ENCODE measurements at regions not wholly inside any gene's neighbourhood (a gene's known extent, or its start where the extent isn't known, plus 50 kb on each side); places are given as distances from the start of the nearest gene placed in this dataset.

GRCh38 chr7:35366167-35367155, 112.6 kb upstream of the TBX20 start:
- TF ChIP-seq, protein P1, sequence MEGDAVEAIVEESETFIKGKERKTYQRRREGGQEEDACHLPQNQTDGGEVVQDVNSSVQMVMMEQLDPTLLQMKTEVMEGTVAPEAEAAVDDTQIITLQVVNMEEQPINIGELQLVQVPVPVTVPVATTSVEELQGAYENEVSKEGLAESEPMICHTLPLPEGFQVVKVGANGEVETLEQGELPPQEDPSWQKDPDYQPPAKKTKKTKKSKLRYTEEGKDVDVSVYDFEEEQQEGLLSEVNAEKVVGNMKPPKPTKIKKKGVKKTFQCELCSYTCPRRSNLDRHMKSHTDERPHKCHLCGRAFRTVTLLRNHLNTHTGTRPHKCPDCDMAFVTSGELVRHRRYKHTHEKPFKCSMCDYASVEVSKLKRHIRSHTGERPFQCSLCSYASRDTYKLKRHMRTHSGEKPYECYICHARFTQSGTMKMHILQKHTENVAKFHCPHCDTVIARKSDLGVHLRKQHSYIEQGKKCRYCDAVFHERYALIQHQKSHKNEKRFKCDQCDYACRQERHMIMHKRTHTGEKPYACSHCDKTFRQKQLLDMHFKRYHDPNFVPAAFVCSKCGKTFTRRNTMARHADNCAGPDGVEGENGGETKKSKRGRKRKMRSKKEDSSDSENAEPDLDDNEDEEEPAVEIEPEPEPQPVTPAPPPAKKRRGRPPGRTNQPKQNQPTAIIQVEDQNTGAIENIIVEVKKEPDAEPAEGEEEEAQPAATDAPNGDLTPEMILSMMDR (IDR thresholded peaks at IDR 0.05) = no peak
- TF ChIP-seq POLR2A (IDR thresholded peaks at IDR 0.05) = no peak
